A549 (cell line): ENCODE measurements at regions not wholly inside any gene's neighbourhood (a gene's known extent, or its start where the extent isn't known, plus 50 kb on each side); places are given as distances from the start of the nearest gene placed in this dataset.

Experiments used
- ATAC-seq, 2 experiments: fragments of 200-7000 bp in 1 of 2; fragments of >200 bp in 1 of 2; cut with Nextera tagmentation in 1 of 2; cut with Tn5 transposase in 1 of 2; 3 replicates each; pipeline versions ENCODE4 v1.8.0 to v1.9.1; 2018 to 2020; ENCODE audit warnings: mild to moderate bottlenecking in 1 of 2, moderate library complexity in 1 of 2
- CTCF ChIA-PET: fragments of 300-600 bp; sonication (Branson Sonifier 250); formaldehyde crosslinking; extraction: SDS; loops from one replicate; lab custom pipeline; 2021; ENCODE audit warnings: antibody characterized with exemption, inconsistent platforms; lab: Yijun Ruan, JAX
- POLR2A ChIA-PET: fragments of 350-600 bp; formaldehyde crosslinking; extraction: SDS; loops from one replicate; lab custom pipeline; 2021; ENCODE audit warnings: antibody characterized with exemption, inconsistent platforms; lab: Yijun Ruan, JAX
- DNase-seq, 2 experiments: peaks; one replicate each; pipeline versions ENCODE4 v3.0.0 to v3.0.0-alpha.2; 2011 to 2016; ENCODE audit warnings: low read depth in 1 of 2, low spot score in 1 of 2
- FAIRE-seq: peaks from 2 replicates; lab custom pipeline; 2011; peaks lifted over from hg19 to GRCh38; lab: Jason Lieb, UNC
- H3K27ac ChIP-seq, 2 experiments: fragments of >200 bp; sonication (Bioruptor Twin); formaldehyde crosslinking; 3 replicates each; pipeline ENCODE4 v1.5.1; 2016 to 2017
- H3K4me1 ChIP-seq: fragments of >200 bp; sonication (Bioruptor Twin); formaldehyde crosslinking; 3 replicates; pipeline ENCODE4 v1.6.1; 2016
- H3K4me2 ChIP-seq: fragments of >200 bp; sonication (Bioruptor Twin); formaldehyde crosslinking; 3 replicates; pipeline ENCODE4 v1.6.1; 2016
- H3K4me3 ChIP-seq: fragments of >200 bp; sonication (Bioruptor Twin); formaldehyde crosslinking; 3 replicates; pipeline ENCODE4 v1.5.1; 2016
- H3K9me3 ChIP-seq: fragments of >200 bp; sonication (Bioruptor Twin); formaldehyde crosslinking; 3 replicates; pipeline ENCODE4 v1.6.1; 2016
- CBX8 ChIP-seq: fragments of 200-600 bp; sonication (generic); IDR thresholded peaks from 2 replicates; pipeline ENCODE4 v1.6.1; 2016
- CEBPB ChIP-seq, 2 experiments: fragments of >200 bp in 1 of 2; sonication (Bioruptor Twin) in 1 of 2; formaldehyde crosslinking in 1 of 2; IDR thresholded peaks; 2 replicates each; pipeline ENCODE4 v1.6.1; 2012 to 2016
- CHD2 ChIP-seq: fragments of 150-350 bp; IDR thresholded peaks from 2 replicates; pipeline ENCODE4 v1.6.1; 2014; ENCODE audit warnings: low read length; ENCODE audit not compliant: partially characterized antibody
- EP300 ChIP-seq, 2 experiments: fragments of >200 bp; sonication (Bioruptor Twin); formaldehyde crosslinking; IDR thresholded peaks; 2 replicates in 1 of 2; 3 replicates in 1 of 2; pipeline ENCODE4 v1.6.1; 2016 to 2017
- ESRRA ChIP-seq: fragments of 150-350 bp; IDR thresholded peaks from 2 replicates; pipeline ENCODE4 v1.6.1; 2014; ENCODE audit warnings: mild to moderate bottlenecking, low read length, borderline replicate concordance
- FOSL2 ChIP-seq, 2 experiments: fragments of 450-650 bp in 1 of 2; fragments of >200 bp in 1 of 2; sonication (Bioruptor Twin) in 1 of 2; formaldehyde crosslinking; IDR thresholded peaks; 2 replicates each; pipeline versions ENCODE4 v1.5.0 to v1.6.1; 2016 to 2020; ENCODE audit warnings: mild to moderate bottlenecking in 1 of 2, moderate library complexity in 1 of 2
- FOXS1 ChIP-seq: fragments of 250-450 bp; sonication (Bioruptor Pico); IDR thresholded peaks from 2 replicates; pipeline ENCODE4 v1.5.0; 2020; ENCODE audit warnings: mild to moderate bottlenecking, moderate library complexity
- GATA3 ChIP-seq: IDR thresholded peaks from 2 replicates; pipeline ENCODE4 v1.6.1; 2012; ENCODE audit warnings: borderline replicate concordance
- HOXB13 ChIP-seq: fragments of 250-450 bp; sonication (Bioruptor Pico); IDR thresholded peaks from 2 replicates; pipeline ENCODE4 v1.5.0; 2020; ENCODE audit warnings: low read depth, mild to moderate bottlenecking, moderate library complexity
- JUN ChIP-seq, 2 experiments: fragments of >200 bp; sonication (Bioruptor Twin); formaldehyde crosslinking; IDR thresholded peaks; 2 replicates in 1 of 2; 3 replicates in 1 of 2; pipeline ENCODE4 v1.6.1; 2016 to 2017
- JUNB ChIP-seq: fragments of >200 bp; sonication (Bioruptor Twin); formaldehyde crosslinking; IDR thresholded peaks from 2 replicates; pipeline ENCODE4 v1.6.1; 2016
- KDM1A ChIP-seq: fragments of 200-600 bp; sonication (generic); IDR thresholded peaks from 2 replicates; pipeline ENCODE4 v1.6.1; 2016; ENCODE audit warnings: low read depth, mild to moderate bottlenecking
- MAFK ChIP-seq: fragments of 450-650 bp; IDR thresholded peaks from 2 replicates; pipeline ENCODE4 v1.6.1; 2014; ENCODE audit not compliant: partially characterized antibody
- NR3C1 ChIP-seq: fragments of >200 bp; sonication (Bioruptor Twin); formaldehyde crosslinking; IDR thresholded peaks from 3 replicates; pipeline ENCODE4 v1.6.1; 2017
- POLR2A ChIP-seq: IDR thresholded peaks from 2 replicates; pipeline ENCODE4 v1.6.1; 2012; ENCODE audit warnings: mild to moderate bottlenecking, low read length
- POLR2AphosphoS2 ChIP-seq: conservative IDR thresholded peaks from 2 replicates; pipeline ENCODE4 v1.6.1; 2012; ENCODE audit warnings: low read length, improper control_type of control experiment, inconsistent platforms
- RAD21 ChIP-seq, 2 experiments: fragments of >200 bp in 1 of 2; sonication (Bioruptor Twin) in 1 of 2; formaldehyde crosslinking in 1 of 2; IDR thresholded peaks in 1 of 2; conservative IDR thresholded peaks in 1 of 2; 2 replicates in 1 of 2; 3 replicates in 1 of 2; pipeline ENCODE4 v1.6.1; 2012 to 2018; ENCODE audit warnings: inconsistent platforms in 1 of 2
- RARB ChIP-seq: fragments of 250-450 bp; sonication (Bioruptor Pico); IDR thresholded peaks from 2 replicates; pipeline ENCODE4 v1.8.0; 2021; ENCODE audit warnings: mild to moderate bottlenecking, moderate library complexity
- RCOR1 ChIP-seq: fragments of 150-350 bp; IDR thresholded peaks from 2 replicates; pipeline ENCODE4 v1.6.1; 2014; ENCODE audit warnings: antibody characterized with exemption, low read length, low read depth
- TFCP2L1 ChIP-seq: fragments of 250-450 bp; sonication (Bioruptor Pico); IDR thresholded peaks from 2 replicates; pipeline ENCODE4 v1.5.0; 2021; ENCODE audit warnings: mild to moderate bottlenecking
- TP53 ChIP-seq: fragments of 250-450 bp; sonication (Bioruptor Pico); IDR thresholded peaks from 2 replicates; pipeline ENCODE4 v1.5.0; 2021; ENCODE audit warnings: mild to moderate bottlenecking, moderate library complexity
- ZNF302 ChIP-seq: fragments of 250-450 bp; sonication (Bioruptor Pico); IDR thresholded peaks from 2 replicates; pipeline ENCODE4 v1.9.0; 2021; ENCODE audit warnings: inconsistent platforms, mild to moderate bottlenecking, moderate library complexity
- ZSCAN20 ChIP-seq: fragments of 250-450 bp; sonication (Bioruptor Pico); IDR thresholded peaks from 2 replicates; pipeline ENCODE4 v1.8.0; 2022; ENCODE audit warnings: mild to moderate bottlenecking, moderate library complexity
- WGBS: methylation state at CpG from one replicate; pipeline ENCODE4 v1.1.6; 2017; ENCODE audit errors: missing lambda C conversion rate; 5-methylcytosine and 5-hydroxymethylcytosine counted together
- TF ChIP-seq, protein P1 (sequence below): IDR thresholded peaks from 2 replicates; pipeline ENCODE4 v1.6.1; 2012; ENCODE audit warnings: low read depth, borderline replicate concordance
- TF ChIP-seq, protein P2 (sequence below): fragments of 200-600 bp; sonication (generic); IDR thresholded peaks from 2 replicates; pipeline ENCODE4 v1.6.1; 2016; ENCODE audit warnings: antibody characterized with exemption, mild to moderate bottlenecking, moderate library complexity
- TF ChIP-seq, protein P3 (sequence below): fragments of 250-450 bp; sonication (Bioruptor Pico); IDR thresholded peaks from 2 replicates; pipeline ENCODE4 v1.5.0; 2021; ENCODE audit warnings: mild to moderate bottlenecking, moderate library complexity, borderline replicate concordance
- TF ChIP-seq, protein P4 (sequence below): fragments of 250-450 bp; sonication (Bioruptor Pico); IDR thresholded peaks from 2 replicates; pipeline ENCODE4 v1.5.0; 2020; ENCODE audit warnings: low read depth, mild to moderate bottlenecking, moderate library complexity
- TF ChIP-seq, protein P5 (sequence below): IDR thresholded peaks from 2 replicates; pipeline ENCODE4 v1.6.1; 2012
- TF ChIP-seq, protein P6 (sequence below): fragments of 450-650 bp; IDR thresholded peaks from 2 replicates; pipeline ENCODE4 v1.6.1; 2014; ENCODE audit warnings: antibody characterized with exemption

DNA sequence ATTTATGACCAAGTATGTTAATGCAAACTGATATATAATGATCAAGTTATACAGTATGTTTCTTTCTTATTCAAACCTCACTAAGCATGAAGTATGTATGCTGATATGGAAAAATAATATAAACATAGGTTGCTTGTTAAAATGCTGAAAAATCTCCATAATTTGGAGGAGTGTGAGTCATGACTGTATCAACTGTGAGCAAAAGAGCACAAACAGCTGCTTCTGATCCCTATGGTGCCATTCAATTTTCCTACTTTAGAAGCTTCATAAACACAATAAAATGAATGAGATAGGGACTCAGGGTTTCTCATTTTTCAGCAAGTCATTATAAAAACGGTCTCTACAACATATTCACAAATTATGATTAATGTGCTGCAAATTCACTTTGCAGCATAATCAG is 129.9 kb upstream of the TFPI start:
- H3K4me3 ChIP-seq, result no peak overlapping the region
- TF ChIP-seq HOXB13 (CRISPR knock-in tag), result no peak
- TF ChIP-seq RARB (CRISPR knock-in tag), result no peak
- TF ChIP-seq, protein P1, sequence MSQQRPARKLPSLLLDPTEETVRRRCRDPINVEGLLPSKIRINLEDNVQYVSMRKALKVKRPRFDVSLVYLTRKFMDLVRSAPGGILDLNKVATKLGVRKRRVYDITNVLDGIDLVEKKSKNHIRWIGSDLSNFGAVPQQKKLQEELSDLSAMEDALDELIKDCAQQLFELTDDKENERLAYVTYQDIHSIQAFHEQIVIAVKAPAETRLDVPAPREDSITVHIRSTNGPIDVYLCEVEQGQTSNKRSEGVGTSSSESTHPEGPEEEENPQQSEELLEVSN, result no peak
- no peak for TF ChIP-seq POLR2AphosphoS2
- no peak for TF ChIP-seq FOXS1
- TF ChIP-seq, protein P2, sequence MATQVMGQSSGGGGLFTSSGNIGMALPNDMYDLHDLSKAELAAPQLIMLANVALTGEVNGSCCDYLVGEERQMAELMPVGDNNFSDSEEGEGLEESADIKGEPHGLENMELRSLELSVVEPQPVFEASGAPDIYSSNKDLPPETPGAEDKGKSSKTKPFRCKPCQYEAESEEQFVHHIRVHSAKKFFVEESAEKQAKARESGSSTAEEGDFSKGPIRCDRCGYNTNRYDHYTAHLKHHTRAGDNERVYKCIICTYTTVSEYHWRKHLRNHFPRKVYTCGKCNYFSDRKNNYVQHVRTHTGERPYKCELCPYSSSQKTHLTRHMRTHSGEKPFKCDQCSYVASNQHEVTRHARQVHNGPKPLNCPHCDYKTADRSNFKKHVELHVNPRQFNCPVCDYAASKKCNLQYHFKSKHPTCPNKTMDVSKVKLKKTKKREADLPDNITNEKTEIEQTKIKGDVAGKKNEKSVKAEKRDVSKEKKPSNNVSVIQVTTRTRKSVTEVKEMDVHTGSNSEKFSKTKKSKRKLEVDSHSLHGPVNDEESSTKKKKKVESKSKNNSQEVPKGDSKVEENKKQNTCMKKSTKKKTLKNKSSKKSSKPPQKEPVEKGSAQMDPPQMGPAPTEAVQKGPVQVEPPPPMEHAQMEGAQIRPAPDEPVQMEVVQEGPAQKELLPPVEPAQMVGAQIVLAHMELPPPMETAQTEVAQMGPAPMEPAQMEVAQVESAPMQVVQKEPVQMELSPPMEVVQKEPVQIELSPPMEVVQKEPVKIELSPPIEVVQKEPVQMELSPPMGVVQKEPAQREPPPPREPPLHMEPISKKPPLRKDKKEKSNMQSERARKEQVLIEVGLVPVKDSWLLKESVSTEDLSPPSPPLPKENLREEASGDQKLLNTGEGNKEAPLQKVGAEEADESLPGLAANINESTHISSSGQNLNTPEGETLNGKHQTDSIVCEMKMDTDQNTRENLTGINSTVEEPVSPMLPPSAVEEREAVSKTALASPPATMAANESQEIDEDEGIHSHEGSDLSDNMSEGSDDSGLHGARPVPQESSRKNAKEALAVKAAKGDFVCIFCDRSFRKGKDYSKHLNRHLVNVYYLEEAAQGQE, result no peak
- no peak for TF ChIP-seq TP53 (CRISPR knock-in tag)
- TF ChIP-seq GATA3, result no peak
- no peak for TF ChIP-seq RAD21 (conservative IDR thresholded peaks at IDR 0.05 in 1 of 2, IDR thresholded peaks at IDR 0.05 in 1 of 2)
- TF ChIP-seq, protein P3, sequence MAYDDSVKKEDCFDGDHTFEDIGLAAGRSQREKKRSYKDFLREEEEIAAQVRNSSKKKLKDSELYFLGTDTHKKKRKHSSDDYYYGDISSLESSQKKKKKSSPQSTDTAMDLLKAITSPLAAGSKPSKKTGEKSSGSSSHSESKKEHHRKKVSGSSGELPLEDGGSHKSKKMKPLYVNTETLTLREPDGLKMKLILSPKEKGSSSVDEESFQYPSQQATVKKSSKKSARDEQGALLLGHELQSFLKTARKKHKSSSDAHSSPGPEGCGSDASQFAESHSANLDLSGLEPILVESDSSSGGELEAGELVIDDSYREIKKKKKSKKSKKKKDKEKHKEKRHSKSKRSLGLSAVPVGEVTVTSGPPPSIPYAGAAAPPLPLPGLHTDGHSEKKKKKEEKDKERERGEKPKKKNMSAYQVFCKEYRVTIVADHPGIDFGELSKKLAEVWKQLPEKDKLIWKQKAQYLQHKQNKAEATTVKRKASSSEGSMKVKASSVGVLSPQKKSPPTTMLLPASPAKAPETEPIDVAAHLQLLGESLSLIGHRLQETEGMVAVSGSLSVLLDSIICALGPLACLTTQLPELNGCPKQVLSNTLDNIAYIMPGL (CRISPR knock-in tag), result no peak
- no peak for TF ChIP-seq ESRRA
- TF ChIP-seq, protein P4, sequence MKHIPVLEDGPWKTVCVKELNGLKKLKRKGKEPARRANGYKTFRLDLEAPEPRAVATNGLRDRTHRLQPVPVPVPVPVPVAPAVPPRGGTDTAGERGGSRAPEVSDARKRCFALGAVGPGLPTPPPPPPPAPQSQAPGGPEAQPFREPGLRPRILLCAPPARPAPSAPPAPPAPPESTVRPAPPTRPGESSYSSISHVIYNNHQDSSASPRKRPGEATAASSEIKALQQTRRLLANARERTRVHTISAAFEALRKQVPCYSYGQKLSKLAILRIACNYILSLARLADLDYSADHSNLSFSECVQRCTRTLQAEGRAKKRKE (CRISPR knock-in tag), result no peak
- TF ChIP-seq CHD2, result no peak
- no peak for TF ChIP-seq NR3C1
- no peak for TF ChIP-seq JUNB
- TF ChIP-seq CEBPB (IDR thresholded peaks at IDR 0.05), result no peak
- TF ChIP-seq MAFK, result no peak
- H3K27ac ChIP-seq, result no peak overlapping the region
- 18% methylated on average over 1 of the region's 1 CpG for WGBS
- FAIRE-seq, result no peak
- ChIA-PET POLR2A (no interaction called here), CTCF (no interaction called here)
- DNase-seq, result no peak
- peaks cover 2% of the 10 kb centered on the region; the same call in 2 of the 3 replicates for H3K4me1 ChIP-seq
- ATAC-seq, result no peak
- no peak overlapping the region for H3K4me2 ChIP-seq
- no peaks in the 10 kb centered on the region for H3K9me3 ChIP-seq

DNA sequence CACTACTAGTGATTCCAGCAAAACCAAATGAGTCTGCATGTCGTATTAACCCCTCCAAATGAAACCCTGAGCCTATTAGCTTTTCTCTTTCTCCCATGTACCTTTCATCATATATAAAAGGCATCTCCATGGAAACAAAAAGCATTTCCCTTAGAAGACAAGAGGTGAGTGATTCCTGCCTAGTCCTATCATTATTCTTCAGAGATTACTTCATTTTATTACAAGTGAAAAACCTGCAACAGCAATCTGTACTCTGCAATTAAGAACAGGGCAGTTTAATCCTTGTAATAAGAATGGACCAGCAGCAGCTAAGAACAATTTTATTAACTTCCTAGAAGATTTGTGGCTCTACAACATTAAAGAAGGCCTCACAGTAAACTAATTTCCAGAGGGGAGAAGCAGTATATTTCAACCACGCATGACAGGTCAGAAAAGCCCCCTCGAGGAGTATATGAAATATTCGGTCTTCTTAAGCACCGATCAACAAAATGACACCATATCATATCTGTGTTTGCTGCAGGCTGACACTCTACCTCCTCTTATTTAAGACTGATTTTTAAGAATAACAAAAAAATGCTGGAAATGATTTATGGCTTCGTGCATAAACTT is 132.3 kb upstream of the TFPI start:
- FAIRE-seq (no peak), ATAC-seq (no peak), DNase-seq (no peak)
- Histone ChIP-seq H3K4me2 (no peak overlapping the region), H3K4me1 (peaks cover 11% of the 10 kb centered on the region; the same call in 2 of the 3 replicates), H3K27ac (no peak overlapping the region), H3K9me3 (no peaks in the 10 kb centered on the region), H3K4me3 (no peak overlapping the region)
- ChIA-PET CTCF (no interaction called here), POLR2A (no interaction called here)
- WGBS, result 83% methylated on average over 6 of the region's 6 CpGs
- TF ChIP-seq JUNB, result no peak
- no peak for TF ChIP-seq JUN (IDR thresholded peaks at IDR 0.05)
- TF ChIP-seq EP300 (IDR thresholded peaks at IDR 0.05), result no peak
- TF ChIP-seq, protein P5, sequence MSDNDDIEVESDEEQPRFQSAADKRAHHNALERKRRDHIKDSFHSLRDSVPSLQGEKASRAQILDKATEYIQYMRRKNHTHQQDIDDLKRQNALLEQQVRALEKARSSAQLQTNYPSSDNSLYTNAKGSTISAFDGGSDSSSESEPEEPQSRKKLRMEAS, result no peak
- TF ChIP-seq KDM1A, result no peak
- TF ChIP-seq ZSCAN20 (CRISPR knock-in tag), result no peak
- no peak for TF ChIP-seq CBX8
- TF ChIP-seq, protein P6, sequence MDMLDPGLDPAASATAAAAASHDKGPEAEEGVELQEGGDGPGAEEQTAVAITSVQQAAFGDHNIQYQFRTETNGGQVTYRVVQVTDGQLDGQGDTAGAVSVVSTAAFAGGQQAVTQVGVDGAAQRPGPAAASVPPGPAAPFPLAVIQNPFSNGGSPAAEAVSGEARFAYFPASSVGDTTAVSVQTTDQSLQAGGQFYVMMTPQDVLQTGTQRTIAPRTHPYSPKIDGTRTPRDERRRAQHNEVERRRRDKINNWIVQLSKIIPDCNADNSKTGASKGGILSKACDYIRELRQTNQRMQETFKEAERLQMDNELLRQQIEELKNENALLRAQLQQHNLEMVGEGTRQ, result no peak
- TF ChIP-seq MAFK, result no peak
- TF ChIP-seq, protein P3 (CRISPR knock-in tag), result no peak
- no peak for TF ChIP-seq RCOR1
- TF ChIP-seq ZNF302 (CRISPR knock-in tag), result no peak
- no peak for TF ChIP-seq RARB (CRISPR knock-in tag)
- no peak for TF ChIP-seq POLR2A
- no peak for TF ChIP-seq TFCP2L1
- no peak for TF ChIP-seq FOSL2 (IDR thresholded peaks at IDR 0.05)
- no peak for TF ChIP-seq FOSL2 (CRISPR knock-in tag; IDR thresholded peaks at IDR 0.05)
